SH-SY5Y (cell line): ENCODE measurements at regions not wholly inside any gene's neighbourhood (a gene's known extent, or its start where the extent isn't known, plus 50 kb on each side); places are given as distances from the start of the nearest gene placed in this dataset.

Experiments used
- GATA2 ChIP-seq: IDR thresholded peaks from 2 replicates; pipeline ENCODE4 v1.6.1; 2011; ENCODE audit warnings: mild to moderate bottlenecking, low read depth, low read length
- GATA3 ChIP-seq: IDR thresholded peaks from 2 replicates; pipeline ENCODE4 v1.6.1; 2011; ENCODE audit warnings: low read depth, mild to moderate bottlenecking, low read length, moderate library complexity

- TF ChIP-seq GATA3 (no peak), GATA2 (no peak)
Measured at GRCh38 chr12:84135586-84136279, 776.9 kb downstream of the SLC6A15 start.

DNA sequence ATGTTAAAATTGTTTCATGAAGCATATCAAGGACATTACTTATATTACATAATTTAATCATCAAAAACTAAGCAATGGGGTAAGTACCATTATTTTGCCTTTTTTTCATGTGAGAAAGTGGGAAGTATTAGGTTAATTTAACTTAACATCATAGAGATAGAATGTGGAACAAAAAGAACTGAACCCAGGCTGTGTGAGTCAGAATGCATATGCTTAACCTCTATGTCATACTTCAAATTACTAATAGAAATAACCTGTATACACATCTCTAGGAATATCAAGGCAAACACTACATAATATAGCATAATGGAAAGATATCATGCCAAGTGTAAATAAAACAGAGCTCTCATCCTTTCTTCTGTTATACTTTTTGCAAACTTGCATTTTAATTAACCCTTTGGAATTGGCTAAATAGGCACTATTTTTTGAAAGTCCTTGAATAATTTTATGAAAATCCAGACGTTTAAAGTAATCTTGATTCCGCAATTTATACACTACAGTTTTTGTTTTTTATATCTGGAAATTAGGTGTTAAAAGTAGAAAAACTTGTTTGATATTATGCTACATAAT is 777.7 kb downstream of the SLC6A15 start:
- TF ChIP-seq GATA2 (no peak), GATA3 (no peak)

DNA sequence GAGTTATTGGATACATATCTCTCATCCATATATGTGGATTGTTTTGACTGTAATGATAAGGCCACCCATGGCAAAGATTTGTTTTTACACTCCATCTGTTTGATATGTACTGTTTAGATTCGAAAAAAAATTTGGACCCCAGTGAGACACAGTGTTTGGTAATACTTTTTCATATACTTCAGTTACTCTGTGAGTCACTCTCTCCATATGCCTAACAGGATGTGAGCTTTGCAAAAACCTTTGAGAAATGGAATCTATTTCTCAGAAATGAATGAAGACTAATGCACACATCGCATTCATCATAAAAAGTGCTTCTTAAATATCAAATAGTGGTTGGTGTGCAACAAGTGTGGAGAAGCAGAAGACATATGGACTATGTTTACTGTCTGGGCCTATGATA is 781.5 kb downstream of the SLC6A15 start:
- TF ChIP-seq GATA3 (no peak), GATA2 (no peak)

GRCh38 chr12:84128117-84128991 is 784.2 kb downstream of the SLC6A15 start:
- no peak for TF ChIP-seq GATA2
- TF ChIP-seq GATA3 = no peak

- TF ChIP-seq GATA2 = no peak
- TF ChIP-seq GATA3 = no peak
Measured at GRCh38 chr12:84124211-84124610, 788.4 kb downstream of the SLC6A15 start.

DNA sequence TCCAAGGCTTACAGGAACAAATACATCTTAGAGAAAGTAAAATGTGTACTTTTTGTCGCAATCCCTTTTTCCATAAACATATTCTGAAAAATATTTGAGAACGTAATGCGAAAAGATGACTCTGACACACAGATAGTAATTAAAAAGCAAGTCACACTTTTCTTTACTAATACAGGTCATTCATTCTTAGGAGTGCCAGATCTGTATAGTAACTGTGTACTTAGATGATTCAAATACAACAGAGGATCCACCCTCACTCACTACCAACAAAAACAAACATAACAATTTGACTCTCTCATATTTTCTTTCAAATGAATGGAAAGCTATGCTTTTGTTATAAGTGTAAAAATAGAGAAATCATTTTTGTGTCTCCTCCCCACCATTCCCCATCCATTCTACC is 795.4 kb downstream of the SLC6A15 start:
- TF ChIP-seq GATA3 (no peak), GATA2 (no peak)

DNA sequence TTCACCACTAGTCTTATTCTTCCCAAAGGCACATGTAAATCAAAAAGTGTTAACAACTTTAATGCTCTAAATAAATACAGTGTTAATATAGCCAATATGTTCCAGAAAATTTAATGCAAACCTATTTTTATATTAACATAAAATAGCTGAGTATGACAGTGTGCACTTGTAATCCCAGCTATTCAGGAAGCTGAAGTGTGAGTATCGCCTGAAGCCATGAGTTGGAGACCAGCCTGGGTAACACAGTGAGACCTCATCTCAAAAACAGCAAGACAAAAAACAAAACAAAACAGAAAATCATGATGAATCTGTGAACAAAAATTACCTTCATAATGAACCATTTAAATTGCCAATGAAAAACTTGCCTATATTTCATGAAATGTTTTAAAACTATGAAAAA is 798.9 kb downstream of the SLC6A15 start:
- TF ChIP-seq GATA2 (no peak), GATA3 (no peak)

- TF ChIP-seq GATA3 (no peak), GATA2 (no peak)
Measured at GRCh38 chr12:84091651-84092050, 820.9 kb downstream of the SLC6A15 start.

DNA sequence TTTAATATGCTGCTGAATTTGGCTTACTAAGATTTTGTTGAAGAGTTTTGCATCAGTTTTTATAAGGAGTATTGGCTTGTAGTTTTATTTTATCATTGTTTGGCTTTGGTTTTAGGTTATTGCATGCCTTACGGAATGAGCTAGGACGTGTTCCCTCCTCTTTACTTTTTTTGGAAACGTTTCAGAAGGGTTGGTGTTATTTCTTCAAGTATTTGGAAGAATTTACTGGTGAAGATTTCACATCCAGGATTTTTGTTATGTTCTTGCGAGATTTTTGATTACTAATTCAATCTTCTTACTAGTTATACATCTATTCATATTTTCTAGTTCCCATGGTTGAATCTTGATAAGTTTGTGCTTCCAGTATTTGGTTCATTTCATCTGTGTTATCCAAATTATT is 823.2 kb downstream of the SLC6A15 start:
- TF ChIP-seq GATA3 = no peak
- TF ChIP-seq GATA2 = no peak

- TF ChIP-seq GATA3 = no peak
- TF ChIP-seq GATA2 = no peak
Measured at GRCh38 chr12:84085046-84085445, 827.6 kb downstream of the SLC6A15 start.

- TF ChIP-seq GATA2 (no peak), GATA3 (no peak)
Measured at GRCh38 chr12:84079626-84080025, 833.0 kb downstream of the SLC6A15 start.

DNA sequence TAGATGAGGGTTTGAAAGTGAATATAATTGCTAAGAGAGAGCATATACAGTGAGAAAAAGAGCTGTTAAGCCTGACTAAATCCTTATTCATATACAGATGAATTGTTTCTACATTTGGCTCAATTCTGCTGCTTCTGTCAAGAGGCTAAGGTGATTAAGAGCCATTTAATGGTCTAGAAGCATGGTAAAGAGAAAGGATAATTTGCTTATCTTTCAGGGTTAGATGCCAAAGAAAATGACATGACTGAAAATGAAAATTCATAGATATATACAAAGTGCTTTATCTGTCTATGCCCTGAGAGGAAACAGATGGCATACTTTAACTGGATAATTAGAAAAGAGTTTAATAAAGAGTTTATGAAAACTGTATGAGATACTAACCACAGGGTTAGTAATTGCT is 834.9 kb downstream of the SLC6A15 start:
- peak; percentile 61 for TF ChIP-seq GATA2
- TF ChIP-seq GATA3 = peak; percentile 92

DNA sequence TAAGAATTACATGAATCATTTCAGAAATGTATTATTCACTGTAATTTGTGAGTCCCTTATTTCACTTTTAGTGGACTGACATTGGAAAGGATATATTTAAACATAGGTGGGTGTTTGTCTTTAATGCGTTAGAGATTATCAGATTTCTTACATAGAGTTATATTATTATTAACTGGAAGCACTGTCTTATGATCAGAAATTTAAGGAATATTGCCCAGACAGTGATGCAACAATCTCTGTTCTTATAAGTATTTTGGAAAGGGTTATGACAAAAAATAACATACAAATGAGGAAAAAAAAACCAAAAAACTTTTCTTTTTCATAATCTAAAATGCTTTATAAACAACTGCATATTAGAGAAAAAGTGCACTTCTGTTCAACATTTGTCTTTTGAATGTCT is 836.6 kb downstream of the SLC6A15 start:
- TF ChIP-seq GATA3 (no peak), GATA2 (no peak)

DNA sequence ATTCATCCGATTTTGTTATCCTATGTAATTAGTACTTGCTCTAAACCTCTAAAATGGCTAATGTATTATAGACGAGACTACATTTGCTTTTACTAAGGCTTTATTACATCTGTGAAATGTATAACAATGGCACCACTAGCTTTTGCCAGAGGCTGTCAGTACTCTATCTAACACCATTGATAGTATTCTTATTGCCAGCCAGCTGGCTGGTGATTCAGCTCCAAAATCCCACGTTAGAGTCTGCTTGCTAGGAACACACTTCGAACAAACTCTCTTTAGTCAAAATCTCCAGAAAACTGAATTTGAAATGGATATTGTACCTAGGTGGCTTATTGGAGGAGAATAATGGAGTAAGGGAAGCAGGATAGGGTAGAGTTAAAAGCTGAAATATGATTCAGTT is 839.2 kb downstream of the SLC6A15 start:
- TF ChIP-seq GATA3 = no peak
- TF ChIP-seq GATA2 = no peak

GRCh38 chr12:84072961-84073360 is 839.6 kb downstream of the SLC6A15 start:
- TF ChIP-seq GATA3 (no peak), GATA2 (no peak)

DNA sequence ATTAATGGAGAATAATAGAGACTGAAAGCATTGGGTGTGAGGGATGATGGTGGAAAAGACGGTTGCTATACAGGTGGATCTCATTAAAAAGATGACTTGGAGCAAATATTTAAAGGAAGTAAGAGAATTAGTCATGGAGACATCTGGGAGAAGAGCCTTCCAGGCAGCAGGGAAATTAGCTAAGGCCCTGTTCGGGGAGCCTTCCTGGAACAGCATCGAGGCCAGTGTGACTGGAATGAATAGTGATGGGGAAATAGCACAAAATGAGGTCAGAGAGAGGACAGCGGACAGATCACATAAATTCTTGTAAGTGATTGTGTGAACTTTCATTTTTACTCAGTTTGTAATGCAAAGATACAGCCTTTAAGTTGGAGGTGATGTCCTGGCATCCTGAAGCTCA is 842.3 kb downstream of the SLC6A15 start:
- TF ChIP-seq GATA3 (no peak), GATA2 (no peak)
